Ascending aorta (tissue), 2 donors: ENCODE measurements at regions not wholly inside any gene's neighbourhood (a gene's known extent, or its start where the extent isn't known, plus 50 kb on each side); places are given as distances from the start of the nearest gene placed in this dataset.
"Not testable (repeated sequence)": the region's sequence is repeated elsewhere in the genome, so short reads cannot be mapped to it uniquely, and the experiment has no call there.

ENCODE experiments used
- DNase-seq, 2 donors: peaks; one replicate each; pipeline ENCODE4 v3.0.0-alpha.2; 2019; ENCODE audit warnings: low spot score in 2 of 2
- H3K27ac ChIP-seq, 2 donors: fragments of 200-600 bp; sonication (generic); one replicate each; pipeline ENCODE4 v1.5.1; 2016 to 2017; ENCODE audit warnings: mild to moderate bottlenecking in 1 of 2
- H3K27me3 ChIP-seq: fragments of 200-600 bp; sonication (generic); one replicate; pipeline ENCODE4 v1.5.1; 2017
- H3K36me3 ChIP-seq, 2 donors: fragments of 200-600 bp; sonication (generic); one replicate each; pipeline ENCODE4 v1.5.1; 2016
- H3K4me1 ChIP-seq, 2 donors: fragments of 200-600 bp; sonication (generic); one replicate each; pipeline ENCODE4 v1.5.1; 2016 to 2017; ENCODE audit warnings: mild to moderate bottlenecking in 1 of 2
- H3K4me3 ChIP-seq, 2 donors: fragments of 200-600 bp; sonication (generic); one replicate each; pipeline ENCODE4 v1.5.1; 2016 to 2017; ENCODE audit warnings: mild to moderate bottlenecking in 1 of 2
- H3K9me3 ChIP-seq, 2 donors: fragments of 200-600 bp; sonication (generic); one replicate each; pipeline ENCODE4 v1.5.1; 2016
- CTCF ChIP-seq, 3 experiments: fragments of 200-600 bp in 2 of 3; fragments of 450-650 bp in 1 of 3; sonication (generic) in 2 of 3; IDR thresholded peaks; one replicate each; pipeline ENCODE4 v1.5.1; 2016 to 2019; ENCODE audit warnings: antibody characterized with exemption in 3 of 3, mild to moderate bottlenecking in 1 of 3, moderate library complexity in 1 of 3
- intact Hi-C: fragments of 100-400 bp; cut with DNase I; formaldehyde crosslinking; loops from one replicate; pipeline ENCODE4 v1.15.1; 2023

- no peak for TF ChIP-seq CTCF (IDR thresholded peaks at IDR 0.05)
Measured at GRCh38 chr3:90136456-90137191, 1029.2 kb downstream of the EPHA3 start.

GRCh38 chr3:90145094-90145860, 1037.9 kb downstream of the EPHA3 start:
- no peaks in the 10 kb centered on the region for H3K27me3 ChIP-seq
- no peaks in the 10 kb centered on the region for H3K9me3 ChIP-seq
- H3K27ac ChIP-seq: no peak overlapping the region
- H3K4me3 ChIP-seq: no peak overlapping the region
- H3K36me3 ChIP-seq: no peaks in the 10 kb centered on the region
- TF ChIP-seq CTCF (IDR thresholded peaks at IDR 0.05): no peak
- no peaks in the 10 kb centered on the region for H3K4me1 ChIP-seq
- no peak for DNase-seq
- intact Hi-C loops: no loop called here

More at GRCh38 chr3:90136456-90137191, 1029.2 kb downstream of the EPHA3 start:
- no peak overlapping the region for H3K27ac ChIP-seq
- H3K27me3 ChIP-seq: no peaks in the 10 kb centered on the region
- H3K36me3 ChIP-seq: no peaks in the 10 kb centered on the region
- no peak for DNase-seq
- intact Hi-C loops: no loop called here
- no peaks in the 10 kb centered on the region for H3K4me1 ChIP-seq
- no peak overlapping the region for H3K4me3 ChIP-seq
- no peaks in the 10 kb centered on the region for H3K9me3 ChIP-seq

- Histone ChIP-seq H3K4me1 (no peaks in the 10 kb centered on the region), H3K36me3 (no peaks in the 10 kb centered on the region), H3K4me3 (no peak overlapping the region), H3K27ac (no peak overlapping the region), H3K27me3 (no peaks in the 10 kb centered on the region), H3K9me3 (no peaks in the 10 kb centered on the region)
- intact Hi-C loops: no loop called here
- TF ChIP-seq CTCF (IDR thresholded peaks at IDR 0.05): no peak
- no peak for DNase-seq
Measured at GRCh38 chr3:90180096-90180495, 1072.7 kb downstream of the EPHA3 start.

- H3K4me3 ChIP-seq: no peak overlapping the region
- intact Hi-C loops: no loop called here
- no peaks in the 10 kb centered on the region for H3K9me3 ChIP-seq
- no peak for DNase-seq
- no peaks in the 10 kb centered on the region for H3K4me1 ChIP-seq
- no peak for TF ChIP-seq CTCF (IDR thresholded peaks at IDR 0.05)
- H3K27ac ChIP-seq: no peak overlapping the region
- H3K27me3 ChIP-seq: no peaks in the 10 kb centered on the region
- H3K36me3 ChIP-seq: no peaks in the 10 kb centered on the region
Measured at GRCh38 chr3:90180543-90180942, 1073.1 kb downstream of the EPHA3 start.

- intact Hi-C loops, H3K4me1 ChIP-seq, H3K9me3 ChIP-seq, H3K36me3 ChIP-seq, H3K27me3 ChIP-seq, H3K27ac ChIP-seq: not testable (repeated sequence)
- TF ChIP-seq CTCF (IDR thresholded peaks at IDR 0.05): peak in 2 of 3 experiments; percentile 17 to 33
- peak overlapping the region; percentile 13 to 30 for H3K4me3 ChIP-seq
- peak in 1 of 2 donors; percentile 56 for DNase-seq
Measured at GRCh38 chr3:90182291-90182976, 1075.0 kb downstream of the EPHA3 start.
